ENCODE measurements at regions not wholly inside any gene's neighbourhood (a gene's known extent, or its start where the extent isn't known, plus 50 kb on each side); places are given as distances from the start of the nearest gene placed in this dataset.

GRCh38 chr11:32204751-32205150 is 113.9 kb downstream of the RCN1 start:
- DNase-seq (ENCODE audit: low read depth), result no peak

GRCh38 chr11:32210556-32210955 is 119.7 kb downstream of the RCN1 start:
- peak; percentile 16 for DNase-seq (ENCODE audit: low read depth)

GRCh38 chr11:32213223-32213622 is 122.3 kb downstream of the RCN1 start:
- peak; percentile 44 for DNase-seq (ENCODE audit: low read depth)

- no peak for DNase-seq (ENCODE audit: low read depth)
Measured at GRCh38 chr11:32215157-32215556, 124.3 kb downstream of the RCN1 start.

- no peak for DNase-seq (ENCODE audit: low read depth)
Measured at GRCh38 chr11:32216749-32217148, 125.9 kb downstream of the RCN1 start.

GRCh38 chr11:32219320-32219719 is 128.4 kb downstream of the RCN1 start:
- no peak for DNase-seq (ENCODE audit: low read depth)

GRCh38 chr11:32221476-32222032 is 130.7 kb downstream of the RCN1 start:
- no peak for DNase-seq (ENCODE audit: low read depth)

- DNase-seq (ENCODE audit: low read depth), result no peak
Measured at GRCh38 chr11:32224580-32224979, 133.7 kb downstream of the RCN1 start.

GRCh38 chr11:32225571-32226285 is 134.9 kb downstream of the RCN1 start:
- no peak for DNase-seq (ENCODE audit: low read depth)

GRCh38 chr11:32226480-32226879 is 135.6 kb downstream of the RCN1 start:
- DNase-seq (ENCODE audit: low read depth), result no peak

- no peak for DNase-seq (ENCODE audit: low read depth)
Measured at GRCh38 chr11:32229576-32230240, 138.8 kb downstream of the RCN1 start.

- peak; percentile 4 for DNase-seq (ENCODE audit: low read depth)
Measured at GRCh38 chr11:32231909-32232493, 141.1 kb downstream of the RCN1 start.

GRCh38 chr11:32232516-32232915 is 141.6 kb downstream of the RCN1 start:
- DNase-seq (ENCODE audit: low read depth), result no peak

GRCh38 chr11:32233276-32233675 is 142.4 kb downstream of the RCN1 start:
- DNase-seq (ENCODE audit: low read depth), result no peak

GRCh38 chr11:32233928-32234327 is 143.1 kb downstream of the RCN1 start:
- no peak for DNase-seq (ENCODE audit: low read depth)

- no peak for DNase-seq (ENCODE audit: low read depth)
Measured at GRCh38 chr11:32244453-32244852, 153.6 kb downstream of the RCN1 start.

GRCh38 chr11:32253706-32254105 is 162.8 kb downstream of the RCN1 start:
- no peak for DNase-seq (ENCODE audit: low read depth)

GRCh38 chr11:32255841-32256240 is 165.0 kb downstream of the RCN1 start:
- DNase-seq (ENCODE audit: low read depth), result no peak

GRCh38 chr11:32256466-32256865 is 165.6 kb downstream of the RCN1 start:
- DNase-seq (ENCODE audit: low read depth), result no peak

- no peak for DNase-seq (ENCODE audit: low read depth)
Measured at GRCh38 chr11:32259641-32260081, 168.8 kb downstream of the RCN1 start.

- DNase-seq (ENCODE audit: low read depth), result no peak
Measured at GRCh38 chr11:32262367-32262766, 171.5 kb downstream of the RCN1 start.

GRCh38 chr11:32265911-32266310 is 169.4 kb downstream of the WT1 start:
- DNase-seq (ENCODE audit: low read depth), result no peak

GRCh38 chr11:32266601-32267000 is 168.7 kb downstream of the WT1 start:
- no peak for DNase-seq (ENCODE audit: low read depth)

Measured in GM04503 (cell line).